GM12872 (cell line): ENCODE measurements at regions not wholly inside any gene's neighbourhood (a gene's known extent, or its start where the extent isn't known, plus 50 kb on each side); places are given as distances from the start of the nearest gene placed in this dataset.

Experiments
- TF ChIP-seq, protein P1 (sequence below): IDR thresholded peaks from 3 replicates; pipeline ENCODE4 v1.5.1; 2011; ENCODE audit warnings: low read depth, mild to moderate bottlenecking, low read length, moderate library complexity; ENCODE audit not compliant: insufficient read depth

DNA sequence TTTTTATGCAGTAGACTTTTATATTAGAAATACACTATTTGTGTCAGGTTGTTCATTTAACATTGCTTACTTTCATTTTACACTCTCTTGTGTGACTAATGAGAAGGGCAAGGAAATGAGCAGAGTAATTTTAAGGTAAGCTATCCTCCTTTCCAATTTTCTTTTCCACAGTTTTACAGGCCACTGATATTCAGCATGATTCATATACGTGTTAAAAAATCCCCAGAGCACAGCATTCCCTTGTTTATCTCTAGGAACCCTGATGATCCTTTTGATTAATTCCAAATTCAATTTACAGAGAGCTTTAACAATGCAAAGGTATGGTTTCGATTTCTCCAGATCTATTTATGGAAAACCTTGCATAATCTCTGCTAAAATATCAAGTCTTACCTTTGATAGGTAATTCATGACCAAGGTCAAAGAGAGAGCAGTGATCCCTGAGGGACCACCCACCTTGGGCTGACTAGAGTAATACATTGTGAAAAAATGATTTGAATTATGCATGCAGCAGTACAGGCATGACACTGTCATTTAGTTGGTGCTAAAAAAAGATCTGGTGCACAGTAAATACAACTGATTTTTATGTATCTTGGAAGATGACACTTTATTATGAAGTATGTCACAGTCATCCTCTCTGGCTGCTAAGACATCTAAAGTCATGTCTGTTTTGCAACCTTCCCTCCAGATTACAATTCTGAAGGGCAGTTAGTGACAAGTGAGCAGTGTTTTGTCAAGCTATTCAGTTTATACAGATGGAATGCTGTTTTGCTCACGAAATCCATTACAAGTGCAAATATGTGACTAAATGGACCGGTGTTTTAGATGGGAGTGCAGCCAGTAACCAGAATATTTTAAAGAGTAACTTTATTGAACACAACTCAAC lies 736.6 kb downstream of the EPHA7 start:
- TF ChIP-seq, protein P1, sequence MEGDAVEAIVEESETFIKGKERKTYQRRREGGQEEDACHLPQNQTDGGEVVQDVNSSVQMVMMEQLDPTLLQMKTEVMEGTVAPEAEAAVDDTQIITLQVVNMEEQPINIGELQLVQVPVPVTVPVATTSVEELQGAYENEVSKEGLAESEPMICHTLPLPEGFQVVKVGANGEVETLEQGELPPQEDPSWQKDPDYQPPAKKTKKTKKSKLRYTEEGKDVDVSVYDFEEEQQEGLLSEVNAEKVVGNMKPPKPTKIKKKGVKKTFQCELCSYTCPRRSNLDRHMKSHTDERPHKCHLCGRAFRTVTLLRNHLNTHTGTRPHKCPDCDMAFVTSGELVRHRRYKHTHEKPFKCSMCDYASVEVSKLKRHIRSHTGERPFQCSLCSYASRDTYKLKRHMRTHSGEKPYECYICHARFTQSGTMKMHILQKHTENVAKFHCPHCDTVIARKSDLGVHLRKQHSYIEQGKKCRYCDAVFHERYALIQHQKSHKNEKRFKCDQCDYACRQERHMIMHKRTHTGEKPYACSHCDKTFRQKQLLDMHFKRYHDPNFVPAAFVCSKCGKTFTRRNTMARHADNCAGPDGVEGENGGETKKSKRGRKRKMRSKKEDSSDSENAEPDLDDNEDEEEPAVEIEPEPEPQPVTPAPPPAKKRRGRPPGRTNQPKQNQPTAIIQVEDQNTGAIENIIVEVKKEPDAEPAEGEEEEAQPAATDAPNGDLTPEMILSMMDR, result no peak

DNA sequence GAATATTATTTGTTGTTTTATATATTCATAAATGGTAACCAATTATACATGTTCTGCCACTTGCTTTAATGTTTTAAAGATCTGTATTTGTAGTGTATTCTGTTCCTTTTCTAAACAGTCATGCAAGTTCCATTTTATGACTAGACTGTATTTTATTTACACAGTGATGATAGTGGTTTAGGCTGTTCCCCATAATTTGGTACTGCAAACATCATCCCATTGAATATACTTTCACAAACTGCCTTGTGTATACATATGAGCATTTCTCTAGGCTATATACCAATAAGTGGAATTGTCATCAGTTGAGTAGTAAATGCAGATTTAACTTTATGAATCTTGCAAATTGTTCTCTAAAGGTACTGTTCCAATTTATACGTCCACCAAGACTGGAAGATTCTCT lies 738.0 kb downstream of the EPHA7 start:
- TF ChIP-seq, protein P1, result no peak

DNA sequence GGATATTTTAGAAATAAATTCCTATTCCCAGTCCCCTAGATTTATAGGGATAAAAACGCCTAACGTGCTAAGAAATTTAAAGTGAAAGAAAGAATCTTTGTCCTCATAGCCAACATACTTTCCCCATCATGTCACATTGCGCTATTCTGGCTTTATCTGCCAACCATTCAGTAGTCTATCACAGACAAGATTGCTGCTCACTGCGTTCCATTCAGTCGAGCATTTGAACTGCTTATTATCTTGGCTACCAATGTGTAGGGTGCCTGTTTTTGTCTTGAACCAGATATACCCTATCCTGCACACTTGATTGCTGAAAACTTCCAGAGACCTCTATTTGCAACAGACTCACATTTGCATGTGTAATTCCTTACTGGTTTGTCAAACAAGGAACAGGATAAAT lies 751.5 kb downstream of the EPHA7 start:
- TF ChIP-seq, protein P1, result no peak

DNA sequence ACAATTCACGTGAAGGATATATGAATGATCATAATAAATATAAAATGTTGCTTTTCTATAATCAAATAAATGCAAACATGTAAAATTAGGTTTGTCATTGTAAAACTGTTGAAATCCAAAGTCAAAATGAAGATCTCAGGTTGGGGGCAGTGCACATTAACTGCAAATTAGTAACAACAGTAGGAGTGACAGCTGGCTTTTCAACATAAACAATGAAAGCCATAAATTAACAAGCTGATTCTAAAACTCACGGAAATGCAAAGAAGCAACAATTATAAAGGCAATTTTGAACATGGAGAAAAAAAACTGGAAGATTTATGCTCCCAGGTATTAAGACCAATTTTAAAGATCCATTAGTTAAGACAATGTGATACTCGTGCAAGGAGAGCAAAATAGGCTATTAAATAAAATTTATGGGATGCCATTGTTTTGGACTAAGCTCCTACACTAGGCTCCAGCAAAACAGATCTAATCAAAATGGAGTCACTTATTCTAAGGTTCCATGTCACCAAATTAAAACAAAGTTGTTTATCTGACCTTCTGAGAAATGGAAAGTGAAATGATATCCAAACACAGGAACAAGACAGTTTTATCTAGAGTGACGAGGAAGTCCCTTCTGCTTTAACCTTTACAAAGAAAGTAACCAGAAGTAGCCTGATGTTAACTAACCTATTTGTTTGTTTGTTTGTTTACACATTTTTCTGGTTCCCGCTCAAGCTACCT lies 770.8 kb downstream of the EPHA7 start:
- TF ChIP-seq, protein P1, result no peak

DNA sequence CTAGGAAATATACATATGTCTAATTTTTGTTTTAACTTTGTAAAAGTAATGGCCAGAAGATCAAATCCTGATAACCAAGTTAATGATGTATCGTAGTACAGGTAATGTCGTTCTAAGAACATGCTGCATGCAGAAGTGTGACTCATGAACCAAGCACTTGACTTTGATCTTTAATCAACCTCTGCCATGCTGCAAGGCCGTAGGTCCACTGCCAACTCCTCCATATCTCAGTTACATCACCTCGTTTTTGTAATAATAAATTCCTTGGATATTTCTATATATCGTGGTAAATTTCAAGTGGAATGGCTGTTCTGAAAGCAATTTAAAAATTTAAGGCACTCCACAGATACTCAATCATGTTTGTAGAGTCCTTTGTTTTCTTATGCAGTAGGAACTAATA lies 771.7 kb downstream of the EPHA7 start:
- TF ChIP-seq, protein P1, result no peak

DNA sequence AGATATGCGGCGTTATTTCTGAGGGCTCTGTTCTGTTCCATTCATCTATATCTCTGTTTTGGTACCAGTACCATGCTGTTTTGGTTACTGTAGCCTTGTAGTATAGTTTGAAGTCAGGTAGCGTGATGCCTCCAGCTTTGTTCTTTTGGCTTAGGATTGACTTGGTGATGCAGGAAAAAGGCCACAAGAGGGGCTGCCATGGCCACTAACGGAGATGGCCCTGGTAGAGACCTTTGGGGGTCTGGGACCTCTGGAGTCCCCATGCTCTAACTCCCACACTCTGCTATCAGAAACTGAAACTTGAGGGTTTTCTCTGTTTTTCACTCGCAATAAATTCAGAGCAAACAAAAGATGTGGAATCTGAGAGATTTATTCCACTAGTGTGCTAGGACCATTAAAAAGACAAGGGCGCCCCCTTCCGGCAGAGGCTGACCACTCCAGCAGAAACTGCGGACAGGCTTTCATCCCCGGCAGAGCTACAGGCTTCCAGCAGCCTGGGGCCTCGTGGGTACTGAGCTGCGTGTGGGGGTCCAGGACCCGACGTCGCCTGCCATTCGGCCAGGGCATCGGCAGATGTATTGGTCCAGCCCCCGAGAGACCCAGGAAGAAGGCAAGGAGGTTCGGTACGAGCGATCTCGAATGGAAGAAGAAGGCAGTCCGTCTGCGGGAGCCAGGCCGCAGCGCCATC lies 775.1 kb downstream of the EPHA7 start:
- TF ChIP-seq, protein P1, result 0 out of 3 replicates have a peak, but pooled peaks have one; percentile 16

DNA sequence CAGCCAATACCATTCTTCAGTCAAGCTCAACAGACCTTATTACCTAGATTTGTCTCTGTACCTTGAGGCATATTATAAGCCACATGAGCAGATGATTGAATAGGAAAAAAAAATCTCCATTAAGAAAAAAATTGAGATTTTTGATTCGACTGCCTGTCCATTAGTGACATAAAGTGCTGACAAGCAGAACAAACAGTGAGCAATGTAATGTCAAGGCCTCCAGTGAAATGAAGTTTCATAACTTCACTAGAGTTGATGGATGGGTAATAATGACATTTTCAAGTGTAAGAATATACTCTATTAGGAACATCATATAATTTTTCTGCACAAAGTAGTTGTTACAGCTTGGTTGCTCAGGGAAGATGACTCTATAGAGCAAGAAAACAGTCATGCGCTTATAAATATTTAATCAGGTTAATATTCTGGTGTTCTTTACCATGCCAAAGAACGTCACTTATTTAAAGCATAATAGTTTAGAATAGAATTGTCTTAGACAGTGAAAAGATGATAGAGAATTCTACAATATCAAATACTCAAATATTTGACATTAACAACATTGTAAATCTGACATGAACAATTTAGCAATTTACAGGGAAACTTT lies 783.7 kb downstream of the EPHA7 start:
- TF ChIP-seq, protein P1, result no peak
